D721Med (cell line): ENCODE measurements at regions not wholly inside any gene's neighbourhood (a gene's known extent, or its start where the extent isn't known, plus 50 kb on each side); places are given as distances from the start of the nearest gene placed in this dataset.

ENCODE experiments used
- DNase-seq: peaks from one replicate; pipeline ENCODE4 v3.0.0; 2011; ENCODE audit warnings: low spot score; ENCODE audit not compliant: insufficient read length
- FAIRE-seq: peaks from 2 replicates; lab custom pipeline; 2011; peaks lifted over from hg19 to GRCh38; lab: Jason Lieb, UNC
- TF ChIP-seq, protein P1 (sequence below): IDR thresholded peaks from 2 replicates; pipeline ENCODE4 v1.5.1; 2012; ENCODE audit warnings: mild to moderate bottlenecking, control low read depth; ENCODE audit not compliant: insufficient read depth; ENCODE audit errors: missing control alignments

DNA sequence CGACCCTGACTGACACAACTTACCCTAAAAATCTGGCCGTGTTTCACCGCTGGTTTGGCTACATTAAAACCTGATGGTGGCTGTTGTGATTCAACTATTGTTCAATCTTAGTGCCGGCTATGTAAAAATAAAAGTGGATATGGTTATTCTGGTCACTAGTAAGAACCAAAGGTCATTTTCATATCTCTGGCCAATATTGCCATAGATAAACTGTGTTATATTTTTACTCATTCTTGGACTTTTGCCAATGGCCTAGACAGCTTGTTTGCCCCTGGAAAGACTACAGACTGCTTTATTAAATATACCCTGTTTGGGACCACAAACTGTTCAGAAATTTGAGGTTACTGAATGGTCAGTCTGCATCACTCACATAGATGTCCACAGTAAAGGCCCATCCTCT is 258.5 kb upstream of the KLHL1 start:
- DNase-seq (no peak), FAIRE-seq (no peak)
- TF ChIP-seq, protein P1, sequence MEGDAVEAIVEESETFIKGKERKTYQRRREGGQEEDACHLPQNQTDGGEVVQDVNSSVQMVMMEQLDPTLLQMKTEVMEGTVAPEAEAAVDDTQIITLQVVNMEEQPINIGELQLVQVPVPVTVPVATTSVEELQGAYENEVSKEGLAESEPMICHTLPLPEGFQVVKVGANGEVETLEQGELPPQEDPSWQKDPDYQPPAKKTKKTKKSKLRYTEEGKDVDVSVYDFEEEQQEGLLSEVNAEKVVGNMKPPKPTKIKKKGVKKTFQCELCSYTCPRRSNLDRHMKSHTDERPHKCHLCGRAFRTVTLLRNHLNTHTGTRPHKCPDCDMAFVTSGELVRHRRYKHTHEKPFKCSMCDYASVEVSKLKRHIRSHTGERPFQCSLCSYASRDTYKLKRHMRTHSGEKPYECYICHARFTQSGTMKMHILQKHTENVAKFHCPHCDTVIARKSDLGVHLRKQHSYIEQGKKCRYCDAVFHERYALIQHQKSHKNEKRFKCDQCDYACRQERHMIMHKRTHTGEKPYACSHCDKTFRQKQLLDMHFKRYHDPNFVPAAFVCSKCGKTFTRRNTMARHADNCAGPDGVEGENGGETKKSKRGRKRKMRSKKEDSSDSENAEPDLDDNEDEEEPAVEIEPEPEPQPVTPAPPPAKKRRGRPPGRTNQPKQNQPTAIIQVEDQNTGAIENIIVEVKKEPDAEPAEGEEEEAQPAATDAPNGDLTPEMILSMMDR: no peak

DNA sequence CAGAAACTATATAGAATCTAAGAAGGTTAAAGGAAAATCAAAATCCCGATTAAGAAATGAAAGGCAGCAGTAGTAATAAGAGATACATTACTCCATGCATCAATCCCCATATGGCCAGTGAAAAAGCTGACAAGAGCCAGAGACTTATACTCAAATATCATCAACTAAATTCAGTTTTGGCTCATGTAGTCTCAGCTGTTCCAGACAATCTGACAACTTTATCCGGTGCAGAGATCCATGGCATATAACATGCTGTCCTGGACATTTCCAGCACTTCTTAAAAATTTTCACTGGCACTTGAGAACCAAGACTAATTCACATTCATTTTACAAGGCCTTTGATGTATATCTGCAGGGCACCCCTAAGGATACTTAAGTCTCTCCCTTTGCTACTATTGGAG is 255.7 kb upstream of the KLHL1 start:
- FAIRE-seq (no peak), DNase-seq (no peak)
- TF ChIP-seq, protein P1: no peak

DNA sequence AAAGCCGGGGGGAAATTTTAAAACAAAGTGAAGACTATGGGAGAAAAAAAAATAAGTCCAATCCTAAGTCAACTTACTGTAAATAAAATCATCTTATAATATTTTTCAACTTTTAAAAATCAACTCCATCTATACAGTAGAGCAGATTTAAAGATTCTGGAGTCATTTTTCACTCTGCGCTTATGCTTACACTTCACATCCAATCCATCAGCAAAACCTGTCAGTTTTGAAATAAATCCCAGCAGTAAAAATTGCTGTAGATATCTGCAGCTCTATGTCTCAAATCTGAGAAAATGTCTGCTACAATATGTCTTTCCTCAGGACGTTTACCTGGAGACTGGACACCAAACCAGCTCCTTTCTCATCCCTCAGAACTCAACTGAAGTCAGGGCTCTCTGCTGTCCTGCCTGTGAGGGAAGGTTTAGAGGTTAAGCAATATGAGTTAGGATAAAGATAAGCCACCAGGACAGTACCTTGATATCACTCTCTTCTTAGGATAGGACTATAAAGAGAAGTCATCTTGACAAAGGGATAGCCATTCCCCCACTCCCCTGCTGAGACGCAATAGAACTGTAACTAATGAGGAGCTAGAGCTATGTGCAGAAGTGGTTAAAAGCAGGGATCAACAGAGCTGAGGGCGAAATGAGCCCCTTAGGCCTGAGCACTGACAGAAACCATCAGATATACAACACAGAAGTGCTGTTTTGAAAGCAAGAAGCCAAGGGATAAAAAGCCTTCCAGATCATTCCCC is 254.7 kb upstream of the KLHL1 start:
- TF ChIP-seq, protein P1: no peak
- FAIRE-seq (no peak), DNase-seq (no peak)

DNA sequence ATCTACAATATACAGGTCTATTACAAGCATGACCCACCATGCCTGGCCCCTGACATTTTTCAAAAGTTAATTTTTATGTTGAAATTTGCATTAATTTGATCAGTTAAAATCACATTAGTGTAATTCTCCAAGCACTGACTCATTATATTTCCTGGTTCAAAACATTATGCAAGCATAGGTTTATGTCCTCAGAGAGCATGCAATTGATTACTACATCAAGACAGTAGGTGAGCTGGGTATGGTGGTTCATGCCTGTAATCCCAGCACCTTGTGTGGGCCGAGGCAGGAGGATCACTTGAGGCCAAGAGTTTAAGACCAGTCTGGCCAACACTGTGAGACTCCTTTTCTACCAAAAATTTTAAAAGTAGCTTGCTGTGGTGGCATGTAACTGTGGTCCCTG is 248.8 kb upstream of the KLHL1 start:
- FAIRE-seq (no peak), DNase-seq (no peak)
- TF ChIP-seq, protein P1: no peak

DNA sequence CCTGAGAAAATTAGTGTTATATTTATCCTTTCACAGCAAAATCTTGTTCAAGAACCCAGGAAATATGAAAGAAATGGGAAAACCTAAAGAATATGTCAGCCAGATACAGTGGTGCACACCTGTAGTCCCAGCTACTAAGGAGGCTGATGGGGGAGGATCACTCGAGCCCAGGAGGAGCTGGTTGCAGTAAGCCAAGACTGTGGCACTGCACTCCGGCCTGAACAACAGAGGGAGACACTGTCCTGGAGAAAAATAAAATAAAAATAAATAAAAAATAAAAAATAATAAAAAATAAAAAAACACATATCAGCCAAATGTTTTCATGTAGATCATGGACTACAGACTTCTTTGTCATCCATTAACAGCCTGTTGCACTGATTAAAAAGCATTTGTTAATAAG is 244.8 kb upstream of the KLHL1 start:
- DNase-seq (no peak), FAIRE-seq (no peak)
- TF ChIP-seq, protein P1: peak; percentile 25

DNA sequence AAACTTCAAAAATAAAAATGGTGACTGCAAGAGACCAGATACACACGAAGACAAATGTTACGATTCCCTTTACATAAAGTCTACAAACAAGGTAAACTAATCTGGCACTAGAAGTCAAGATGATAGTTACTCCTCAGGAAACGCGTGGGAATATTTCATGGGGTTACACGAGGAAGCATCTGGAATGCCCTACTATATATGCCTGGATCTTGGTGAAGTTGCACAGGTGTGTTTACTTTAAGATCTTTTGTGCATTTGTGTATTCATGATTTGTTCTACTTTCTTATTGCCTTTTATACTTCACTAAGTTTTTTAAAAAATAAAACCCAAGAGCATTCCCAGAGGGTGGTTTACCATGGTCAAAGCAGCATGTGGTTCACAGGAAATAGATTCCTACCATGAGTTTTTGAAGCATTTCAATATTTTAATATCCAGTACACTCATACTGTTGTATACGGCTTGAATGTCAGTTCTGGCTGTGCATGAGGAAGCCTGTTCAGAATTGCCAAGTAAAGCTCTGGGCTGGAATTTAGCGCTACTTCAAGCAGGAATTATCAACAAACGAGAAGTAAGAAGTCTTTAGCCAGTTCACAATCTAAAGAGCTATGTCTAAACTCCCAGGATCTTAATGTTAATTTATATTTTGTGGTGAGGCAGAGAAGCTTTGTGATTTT is 239.8 kb upstream of the KLHL1 start:
- peak; percentile 6 for FAIRE-seq
- no peak for DNase-seq
- TF ChIP-seq, protein P1: no peak

DNA sequence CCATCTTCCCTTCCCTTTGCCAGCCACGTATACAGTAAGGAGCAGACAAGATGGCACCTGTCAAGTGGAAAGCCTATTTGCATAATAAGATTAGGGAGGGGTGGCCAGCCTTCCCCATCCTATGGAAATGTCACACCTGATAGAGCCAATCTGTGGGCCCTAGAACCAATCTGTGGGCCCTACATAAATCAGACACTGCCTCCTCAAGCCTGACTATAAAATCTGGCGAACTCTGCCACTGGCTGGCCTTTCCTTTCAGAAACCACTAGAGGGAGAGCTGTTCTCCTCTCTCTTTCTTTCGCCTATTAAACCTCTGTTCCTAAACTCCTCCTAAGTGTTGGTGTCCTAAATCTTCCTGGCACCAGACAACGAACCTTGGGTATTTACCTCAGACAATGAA is 231.5 kb upstream of the KLHL1 start:
- TF ChIP-seq, protein P1: peak; percentile 53
- no peak for FAIRE-seq
- no peak for DNase-seq
